GM10266 (cell line): ENCODE measurements at regions not wholly inside any gene's neighbourhood (a gene's known extent, or its start where the extent isn't known, plus 50 kb on each side); places are given as distances from the start of the nearest gene placed in this dataset.

Experiments
- DNase-seq: peaks from one replicate; pipeline ENCODE4 v3.0.0; 2012; ENCODE audit errors: extremely low spot score
- TF ChIP-seq, protein P1 (sequence below): IDR thresholded peaks from 2 replicates; pipeline ENCODE4 v1.5.1; 2012; ENCODE audit warnings: mild to moderate bottlenecking, low read depth; ENCODE audit not compliant: control insufficient read depth, insufficient read depth; ENCODE audit errors: missing control alignments

- DNase-seq: no peak
- TF ChIP-seq, protein P1, sequence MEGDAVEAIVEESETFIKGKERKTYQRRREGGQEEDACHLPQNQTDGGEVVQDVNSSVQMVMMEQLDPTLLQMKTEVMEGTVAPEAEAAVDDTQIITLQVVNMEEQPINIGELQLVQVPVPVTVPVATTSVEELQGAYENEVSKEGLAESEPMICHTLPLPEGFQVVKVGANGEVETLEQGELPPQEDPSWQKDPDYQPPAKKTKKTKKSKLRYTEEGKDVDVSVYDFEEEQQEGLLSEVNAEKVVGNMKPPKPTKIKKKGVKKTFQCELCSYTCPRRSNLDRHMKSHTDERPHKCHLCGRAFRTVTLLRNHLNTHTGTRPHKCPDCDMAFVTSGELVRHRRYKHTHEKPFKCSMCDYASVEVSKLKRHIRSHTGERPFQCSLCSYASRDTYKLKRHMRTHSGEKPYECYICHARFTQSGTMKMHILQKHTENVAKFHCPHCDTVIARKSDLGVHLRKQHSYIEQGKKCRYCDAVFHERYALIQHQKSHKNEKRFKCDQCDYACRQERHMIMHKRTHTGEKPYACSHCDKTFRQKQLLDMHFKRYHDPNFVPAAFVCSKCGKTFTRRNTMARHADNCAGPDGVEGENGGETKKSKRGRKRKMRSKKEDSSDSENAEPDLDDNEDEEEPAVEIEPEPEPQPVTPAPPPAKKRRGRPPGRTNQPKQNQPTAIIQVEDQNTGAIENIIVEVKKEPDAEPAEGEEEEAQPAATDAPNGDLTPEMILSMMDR: no peak
Measured at GRCh38 chr13:33978653-33979052, 160.7 kb downstream of the RFC3 start.

DNA sequence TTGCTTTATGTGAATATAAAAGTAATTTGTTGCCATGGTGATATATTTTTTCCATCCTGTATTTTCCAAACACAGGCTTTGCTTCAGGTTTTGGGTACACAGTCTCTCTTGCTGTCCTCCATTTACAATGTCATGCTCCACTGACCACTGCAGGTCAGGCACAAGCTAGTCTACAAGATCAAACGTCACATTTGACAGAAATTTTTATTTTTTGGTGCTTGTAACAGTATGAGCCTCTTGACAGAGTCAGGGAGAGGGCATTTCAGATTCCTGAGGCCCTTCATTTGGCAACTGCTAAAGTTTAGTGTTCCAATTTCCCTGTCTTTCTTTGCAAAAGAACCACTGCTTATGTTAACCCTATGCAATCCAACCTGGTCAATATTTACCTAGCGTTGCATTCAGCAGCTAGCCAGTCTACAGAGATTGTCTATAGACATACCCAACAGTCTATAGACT is 175.0 kb downstream of the RFC3 start:
- no peak for DNase-seq
- TF ChIP-seq, protein P1: no peak

GRCh38 chr13:33994198-33994597 is 176.2 kb downstream of the RFC3 start:
- TF ChIP-seq, protein P1: no peak
- DNase-seq: no peak

- DNase-seq: no peak
- TF ChIP-seq, protein P1: no peak
Measured at GRCh38 chr13:33994826-33995502, 177.0 kb downstream of the RFC3 start.

- TF ChIP-seq, protein P1: no peak
- DNase-seq: no peak
Measured at GRCh38 chr13:33996636-33997035, 178.7 kb downstream of the RFC3 start.

DNA sequence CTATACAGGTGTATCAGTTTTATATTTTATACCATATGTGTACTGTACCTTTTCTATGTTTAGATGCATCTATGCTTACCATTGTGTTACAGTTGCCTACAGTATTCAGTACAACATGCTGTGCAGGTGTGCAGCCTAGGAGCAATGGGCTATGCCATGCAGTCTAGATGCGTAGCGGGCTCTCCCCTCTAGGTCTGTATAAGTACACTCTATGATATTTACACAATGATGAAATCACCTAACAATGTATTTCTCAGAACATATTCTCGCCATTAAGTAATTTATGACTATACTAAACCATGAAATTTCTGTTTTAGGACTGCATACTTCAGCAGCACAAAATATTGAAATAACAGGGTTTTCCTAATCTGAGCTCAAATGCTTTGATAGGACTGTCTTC is 179.6 kb downstream of the RFC3 start:
- no peak for DNase-seq
- TF ChIP-seq, protein P1: no peak

DNA sequence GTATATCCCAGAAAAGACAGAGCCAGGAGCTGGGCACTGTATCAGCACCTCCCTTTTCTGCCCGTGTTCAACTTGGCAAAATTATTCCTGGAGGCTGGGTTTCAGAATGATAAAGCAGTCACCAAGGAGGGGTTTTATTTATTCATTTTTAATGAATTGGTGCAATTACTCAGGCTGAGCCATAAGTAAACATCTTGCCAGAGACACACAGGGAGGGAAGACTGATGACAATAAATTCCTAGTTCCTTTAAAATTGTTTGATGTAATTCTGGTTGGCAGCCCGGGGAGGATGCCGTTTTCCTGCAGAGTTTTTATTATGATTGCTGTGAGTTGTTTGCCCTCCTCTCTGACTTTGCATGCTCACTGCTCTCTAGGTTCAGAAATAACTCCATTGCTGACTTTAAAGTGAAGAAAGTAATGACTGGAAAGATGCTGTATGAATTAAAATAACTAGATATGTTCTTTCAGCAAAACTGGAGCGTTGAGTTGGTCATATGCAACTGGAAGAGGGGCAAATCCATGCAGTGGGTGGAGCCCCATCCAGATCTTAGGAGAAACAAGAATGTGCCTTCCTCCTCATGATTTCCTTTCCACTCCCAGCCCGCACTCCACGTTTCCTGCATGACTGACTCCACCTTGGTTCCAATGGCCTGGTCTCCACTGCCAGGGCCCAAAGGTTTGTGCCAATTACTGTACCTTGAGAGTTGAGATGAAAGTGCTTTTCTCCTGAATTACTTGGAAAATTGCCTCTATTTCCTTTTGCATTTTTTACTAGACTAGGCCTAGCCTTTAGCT is 182.1 kb downstream of the RFC3 start:
- no peak for DNase-seq
- TF ChIP-seq, protein P1: no peak
